Neural cell (in vitro differentiated cells): ENCODE measurements at regions not wholly inside any gene's neighbourhood (a gene's known extent, or its start where the extent isn't known, plus 50 kb on each side); places are given as distances from the start of the nearest gene placed in this dataset.

ENCODE experiments used
- H2AFZ ChIP-seq: fragments of 200-600, 300-800 bp; sonication (generic), shearing (Covaris generic); 2 replicates; pipeline ENCODE4 v1.6.0; 2014; ENCODE audit warnings: low read depth, mild to moderate bottlenecking, antibody characterized with exemption, low read length, moderate library complexity
- H3F3A ChIP-seq: fragments of 200-600 bp; shearing (Covaris generic); 2 replicates; pipeline ENCODE4 v1.6.1; 2016; ENCODE audit warnings: mild to moderate bottlenecking, moderate library complexity, mixed read lengths, antibody characterized with exemption, low read length; ENCODE audit not compliant: insufficient read depth, poor library complexity, severe bottlenecking
- H3K27ac ChIP-seq: fragments of 200-600, 300-800 bp; sonication (generic), shearing (Covaris generic); 2 replicates; pipeline ENCODE4 v1.5.1; 2014; ENCODE audit warnings: mild to moderate bottlenecking, low read length, moderate library complexity
- H3K27me3 ChIP-seq: fragments of 300-800, 200-600 bp; sonication (generic), shearing (Covaris generic); 2 replicates; pipeline ENCODE4 v1.6.0; 2014; ENCODE audit warnings: mild to moderate bottlenecking, low read depth, low read length, moderate library complexity; ENCODE audit not compliant: insufficient read depth
- H3K36me3 ChIP-seq: fragments of 300-800, 200-600 bp; sonication (generic), shearing (Covaris generic); 2 replicates; pipeline ENCODE4 v1.5.1; 2014; ENCODE audit warnings: mild to moderate bottlenecking, antibody characterized with exemption, low read length, moderate library complexity; ENCODE audit not compliant: insufficient read depth
- H3K4me2 ChIP-seq: fragments of 300-800, 200-600 bp; sonication (generic), shearing (Covaris generic); 2 replicates; pipeline ENCODE4 v1.6.0; 2014; ENCODE audit warnings: mild to moderate bottlenecking, low read length
- H3K4me3 ChIP-seq: fragments of 300-800, 200-600 bp; sonication (generic), shearing (Covaris generic); 2 replicates; pipeline ENCODE4 v1.5.1; 2014; ENCODE audit warnings: mild to moderate bottlenecking, low read length, moderate library complexity
- H3K79me2 ChIP-seq: fragments of 200-600 bp; shearing (Covaris generic); replicated peaks from 2 replicates; pipeline ENCODE4 v1.6.0; 2014; ENCODE audit warnings: mild to moderate bottlenecking, low read length, moderate library complexity; ENCODE audit not compliant: insufficient read depth
- H3K9ac ChIP-seq: fragments of 300-800, 200-600 bp; sonication (generic), shearing (Covaris generic); 2 replicates; pipeline ENCODE4 v1.6.1; 2016; ENCODE audit warnings: mild to moderate bottlenecking, low read length, mixed read lengths
- H3K9me2 ChIP-seq: fragments of 200-600 bp; shearing (Covaris generic); 2 replicates; pipeline ENCODE4 v1.6.1; 2016; ENCODE audit warnings: mild to moderate bottlenecking, low read length, mixed read lengths; ENCODE audit not compliant: insufficient read depth
- H3K9me3 ChIP-seq: fragments of 200-600, 300-800 bp; sonication (generic), shearing (Covaris generic); 2 replicates; pipeline ENCODE4 v1.6.1; 2016; ENCODE audit warnings: mild to moderate bottlenecking, mixed run types, low read length, moderate library complexity, mixed read lengths
- H4K20me1 ChIP-seq: fragments of 200-600 bp; shearing (Covaris generic); 2 replicates; pipeline ENCODE4 v1.6.1; 2016; ENCODE audit warnings: mild to moderate bottlenecking, mixed run types; ENCODE audit not compliant: insufficient read depth
- EP300 ChIP-seq: fragments of 450-650 bp; conservative IDR thresholded peaks from 2 replicates; pipeline ENCODE4 v1.6.1; 2014; ENCODE audit warnings: antibody characterized with exemption, mild to moderate bottlenecking, moderate library complexity; ENCODE audit not compliant: poor library complexity, severe bottlenecking
- EZH2 ChIP-seq: fragments of 200-600, 300-800 bp; shearing (Covaris generic), sonication (generic); IDR thresholded peaks from 2 replicates; pipeline ENCODE4 v1.6.1; 2014; ENCODE audit warnings: antibody characterized with exemption, low read length, borderline replicate concordance, mild to moderate bottlenecking; ENCODE audit not compliant: insufficient read depth, poor library complexity, severe bottlenecking
- MXI1 ChIP-seq: fragments of 450-650 bp; conservative IDR thresholded peaks from 2 replicates; pipeline ENCODE4 v1.6.1; 2014; ENCODE audit warnings: antibody characterized with exemption, mild to moderate bottlenecking; ENCODE audit not compliant: poor library complexity, severe bottlenecking
- POLR2AphosphoS5 ChIP-seq: IDR thresholded peaks from 2 replicates; pipeline ENCODE4 v1.6.1; 2012
- RAD21 ChIP-seq: fragments of 450-650 bp; conservative IDR thresholded peaks from 2 replicates; pipeline ENCODE4 v1.6.1; 2014; ENCODE audit warnings: antibody characterized with exemption, mild to moderate bottlenecking, moderate library complexity
- TAF1 ChIP-seq: IDR thresholded peaks from 2 replicates; pipeline ENCODE4 v1.6.1; 2012; ENCODE audit warnings: low read depth
- TF ChIP-seq, protein P1 (sequence below): fragments of 450-650 bp; IDR thresholded peaks from 2 replicates; pipeline ENCODE4 v1.5.1; 2014; ENCODE audit warnings: antibody characterized with exemption, mild to moderate bottlenecking, moderate library complexity; ENCODE audit not compliant: poor library complexity, severe bottlenecking

DNA sequence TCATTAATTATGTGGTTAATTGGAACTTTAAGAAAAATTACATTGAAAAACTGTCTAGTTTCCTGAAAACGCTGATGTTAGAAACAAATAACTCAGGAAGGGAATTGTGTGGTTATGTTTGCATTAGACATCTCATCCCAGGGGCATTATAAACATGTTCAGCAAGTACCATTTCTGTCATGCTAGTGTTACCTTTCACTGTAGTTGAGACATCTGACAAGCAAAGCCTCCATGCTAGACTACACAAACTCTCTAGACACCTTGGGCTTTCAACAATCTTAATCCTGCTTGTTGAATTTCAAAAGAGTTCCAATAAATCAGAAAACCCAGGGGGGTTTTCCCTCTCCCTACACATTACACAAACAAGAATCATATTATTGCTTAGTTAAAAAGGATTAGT, 536.8 kb downstream of the KCNT2 start:
- Histone ChIP-seq H3K4me2 (no peak overlapping the region), H2AFZ (no peak overlapping the region), H3K4me3 (no peak overlapping the region)

DNA sequence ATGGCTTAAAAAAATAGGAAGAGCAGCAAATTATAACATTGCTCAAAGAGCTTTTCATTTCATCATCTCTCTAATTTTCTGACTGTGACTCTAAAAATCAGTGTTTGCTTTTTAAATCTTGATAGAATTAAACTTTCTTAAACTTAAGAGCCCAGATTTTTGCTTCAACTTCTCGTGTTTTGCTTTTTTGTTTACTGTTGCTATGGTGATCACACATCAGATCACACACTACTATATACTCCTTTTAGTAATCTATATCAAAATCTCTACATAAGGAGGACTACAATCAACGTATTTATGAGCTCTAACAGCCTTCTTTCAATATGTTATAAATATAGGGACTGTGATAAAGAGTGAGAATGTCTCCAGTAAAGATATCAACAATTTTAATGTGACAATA, 537.3 kb downstream of the KCNT2 start:
- Histone ChIP-seq H3K79me2 (no peaks in the 10 kb centered on the region), H3K27ac (no peak overlapping the region), H4K20me1 (no peaks in the 10 kb centered on the region), H3K36me3 (no peaks in the 10 kb centered on the region), H3K9me2 (no peaks in the 10 kb centered on the region), H3F3A (no peaks in the 10 kb centered on the region), H3K4me2 (no peak overlapping the region), H3K27me3 (no peaks in the 10 kb centered on the region), H3K9me3 (no peaks in the 10 kb centered on the region), H3K9ac (no peak overlapping the region), H2AFZ (no peak overlapping the region), H3K4me3 (no peak overlapping the region)
- no peak for TF ChIP-seq EP300

More for the DNA sequence above, 536.8 kb downstream of the KCNT2 start:
- Histone ChIP-seq H3K79me2 (no peaks in the 10 kb centered on the region), H3K27ac (no peak overlapping the region), H4K20me1 (no peaks in the 10 kb centered on the region), H3K36me3 (no peaks in the 10 kb centered on the region), H3F3A (no peaks in the 10 kb centered on the region), H3K9ac (no peak overlapping the region), H3K9me2 (no peaks in the 10 kb centered on the region), H3K27me3 (no peaks in the 10 kb centered on the region), H3K9me3 (no peaks in the 10 kb centered on the region)
- TF ChIP-seq POLR2AphosphoS5 (peak; percentile 98), MXI1 (no peak), EP300 (peak; percentile 96)

- Histone ChIP-seq H3K36me3 (no peaks in the 10 kb centered on the region), H3K27me3 (no peaks in the 10 kb centered on the region), H3F3A (no peaks in the 10 kb centered on the region), H3K4me2 (no peak overlapping the region), H3K9me2 (no peaks in the 10 kb centered on the region), H3K9me3 (no peaks in the 10 kb centered on the region), H2AFZ (no peak overlapping the region), H3K9ac (no peak overlapping the region), H3K27ac (no peak overlapping the region), H3K79me2 (no peaks in the 10 kb centered on the region), H4K20me1 (no peaks in the 10 kb centered on the region), H3K4me3 (no peak overlapping the region)
- TF ChIP-seq EP300 (no peak), MXI1 (no peak), TAF1 (no peak), POLR2AphosphoS5 (no peak), RAD21 (no peak), EZH2 (no peak)
- TF ChIP-seq, protein P1, sequence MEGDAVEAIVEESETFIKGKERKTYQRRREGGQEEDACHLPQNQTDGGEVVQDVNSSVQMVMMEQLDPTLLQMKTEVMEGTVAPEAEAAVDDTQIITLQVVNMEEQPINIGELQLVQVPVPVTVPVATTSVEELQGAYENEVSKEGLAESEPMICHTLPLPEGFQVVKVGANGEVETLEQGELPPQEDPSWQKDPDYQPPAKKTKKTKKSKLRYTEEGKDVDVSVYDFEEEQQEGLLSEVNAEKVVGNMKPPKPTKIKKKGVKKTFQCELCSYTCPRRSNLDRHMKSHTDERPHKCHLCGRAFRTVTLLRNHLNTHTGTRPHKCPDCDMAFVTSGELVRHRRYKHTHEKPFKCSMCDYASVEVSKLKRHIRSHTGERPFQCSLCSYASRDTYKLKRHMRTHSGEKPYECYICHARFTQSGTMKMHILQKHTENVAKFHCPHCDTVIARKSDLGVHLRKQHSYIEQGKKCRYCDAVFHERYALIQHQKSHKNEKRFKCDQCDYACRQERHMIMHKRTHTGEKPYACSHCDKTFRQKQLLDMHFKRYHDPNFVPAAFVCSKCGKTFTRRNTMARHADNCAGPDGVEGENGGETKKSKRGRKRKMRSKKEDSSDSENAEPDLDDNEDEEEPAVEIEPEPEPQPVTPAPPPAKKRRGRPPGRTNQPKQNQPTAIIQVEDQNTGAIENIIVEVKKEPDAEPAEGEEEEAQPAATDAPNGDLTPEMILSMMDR, result no peak
Measured at GRCh38 chr1:196063952-196064351, 544.3 kb downstream of the KCNT2 start.

DNA sequence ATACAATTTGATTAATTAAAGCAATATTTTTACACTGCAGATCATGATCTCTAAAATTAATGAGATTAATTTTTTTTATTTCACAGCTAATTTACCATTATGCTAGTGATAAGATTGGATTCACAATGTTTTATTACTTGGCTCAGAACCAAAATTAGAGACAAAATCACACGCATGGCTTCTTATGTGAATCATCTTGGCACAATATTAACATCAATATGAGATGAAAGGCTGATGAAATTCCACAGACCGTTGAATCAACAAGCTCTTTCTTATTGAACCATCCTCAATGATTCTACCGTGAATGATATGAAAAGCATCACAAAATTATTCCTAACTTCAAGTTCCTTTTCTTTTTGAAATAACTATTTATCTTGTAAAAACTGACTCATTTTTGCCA, 544.9 kb downstream of the KCNT2 start:
- no peak overlapping the region for H2AFZ ChIP-seq
- no peaks in the 10 kb centered on the region for H3K9me2 ChIP-seq
- no peaks in the 10 kb centered on the region for H3F3A ChIP-seq
- no peaks in the 10 kb centered on the region for H3K27me3 ChIP-seq
- no peak overlapping the region for H3K4me2 ChIP-seq
- TF ChIP-seq, protein P1, result no peak
- TF ChIP-seq MXI1 (no peak), EZH2 (no peak)
- H3K9ac ChIP-seq, result no peak overlapping the region
- H3K79me2 ChIP-seq, result no peaks in the 10 kb centered on the region
- H3K27ac ChIP-seq, result no peak overlapping the region
- H4K20me1 ChIP-seq, result no peaks in the 10 kb centered on the region
- H3K36me3 ChIP-seq, result no peaks in the 10 kb centered on the region
- no peaks in the 10 kb centered on the region for H3K9me3 ChIP-seq
- no peak overlapping the region for H3K4me3 ChIP-seq
